ENCODE measurements at regions not wholly inside any gene's neighbourhood (a gene's known extent, or its start where the extent isn't known, plus 50 kb on each side); places are given as distances from the start of the nearest gene placed in this dataset.

DNA sequence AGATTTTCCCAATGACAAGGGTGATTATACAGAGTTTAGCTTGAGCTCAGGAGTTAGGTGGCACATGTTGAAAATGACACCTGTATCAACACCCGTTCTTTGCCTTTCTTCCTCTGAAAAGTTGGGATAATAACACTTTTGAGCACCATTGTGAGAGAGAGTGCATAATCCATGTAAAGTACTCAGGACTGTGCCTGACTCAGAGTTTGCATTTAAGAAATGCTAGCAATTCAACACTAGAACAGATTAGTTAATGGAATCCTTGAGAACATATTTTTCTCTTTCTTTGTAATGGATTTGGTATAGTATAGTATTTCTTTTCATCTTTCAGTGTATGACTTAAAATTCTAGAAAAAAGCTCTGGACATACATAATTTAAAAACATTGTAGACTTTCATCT, 449.2 kb downstream of the GJA1 start:
- no peak overlapping the region for H2BK12ac ChIP-seq (ENCODE audit: insufficient read length, low read depth, low read length)
- no peak overlapping the region for H4K8ac ChIP-seq (replicated peaks; ENCODE audit: insufficient read length, low read depth, low read length)
- no peak overlapping the region for H2AFZ ChIP-seq (ENCODE audit: low read length)
- no peak overlapping the region for H2BK20ac ChIP-seq (ENCODE audit: low read depth, low read length, poor library complexity, severe bottlenecking)
- Mint-ChIP-seq H3K36me3 (ENCODE audit: insufficient read depth in 1 of 3, low read depth in 3 of 3) (no peaks in the 10 kb centered on the region), H3K4me1 (peaks cover 7 to 32% of the 10 kb centered on the region in 2 experiments), H3K9me3 (0 out of 5 replicates have a peak, but pooled peaks cover 0 to 2% of the 10 kb centered on the region in 2 experiments), H3K4me3 (no peak overlapping the region), H3K27ac (0 out of 7 replicates have a peak overlapping the region, but pooled peaks of 1 of the 3 experiments have one; percentile 45), H3K27me3 (ENCODE audit: low read depth) (no peaks in the 10 kb centered on the region)
- no peak overlapping the region for H3K14ac ChIP-seq (ENCODE audit: insufficient read depth, low read length)
- DNase-seq = no peak
- no peak overlapping the region for H3T11ph ChIP-seq (ENCODE audit: low read length)
- H4K5ac ChIP-seq (ENCODE audit: insufficient read length, low read depth, low read length) = no peak overlapping the region
- no peak overlapping the region for H2AK5ac ChIP-seq (ENCODE audit: insufficient read length, low read length)
- no peak overlapping the region for H3K56ac ChIP-seq (ENCODE audit: insufficient read length, low read depth, low read length)
- TF ChIP-seq, protein P1, sequence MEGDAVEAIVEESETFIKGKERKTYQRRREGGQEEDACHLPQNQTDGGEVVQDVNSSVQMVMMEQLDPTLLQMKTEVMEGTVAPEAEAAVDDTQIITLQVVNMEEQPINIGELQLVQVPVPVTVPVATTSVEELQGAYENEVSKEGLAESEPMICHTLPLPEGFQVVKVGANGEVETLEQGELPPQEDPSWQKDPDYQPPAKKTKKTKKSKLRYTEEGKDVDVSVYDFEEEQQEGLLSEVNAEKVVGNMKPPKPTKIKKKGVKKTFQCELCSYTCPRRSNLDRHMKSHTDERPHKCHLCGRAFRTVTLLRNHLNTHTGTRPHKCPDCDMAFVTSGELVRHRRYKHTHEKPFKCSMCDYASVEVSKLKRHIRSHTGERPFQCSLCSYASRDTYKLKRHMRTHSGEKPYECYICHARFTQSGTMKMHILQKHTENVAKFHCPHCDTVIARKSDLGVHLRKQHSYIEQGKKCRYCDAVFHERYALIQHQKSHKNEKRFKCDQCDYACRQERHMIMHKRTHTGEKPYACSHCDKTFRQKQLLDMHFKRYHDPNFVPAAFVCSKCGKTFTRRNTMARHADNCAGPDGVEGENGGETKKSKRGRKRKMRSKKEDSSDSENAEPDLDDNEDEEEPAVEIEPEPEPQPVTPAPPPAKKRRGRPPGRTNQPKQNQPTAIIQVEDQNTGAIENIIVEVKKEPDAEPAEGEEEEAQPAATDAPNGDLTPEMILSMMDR (conservative IDR thresholded peaks at IDR 0.05) = no peak
- no peaks in the 10 kb centered on the region for H3K27me3 ChIP-seq (ENCODE audit: insufficient read depth, low read length)
- H3K27ac ChIP-seq (ENCODE audit: insufficient read length, low read depth, low read length) = no peak overlapping the region
- H2BK120ac ChIP-seq (ENCODE audit: low read depth, low read length, poor library complexity, severe bottlenecking) = no peak overlapping the region
- WGBS (ENCODE audit: extremely low coverage, insufficient read length, low lambda C conversion rate) = no CpG with 5 or more reads among the region's 1 CpG
- H3K23me2 ChIP-seq (ENCODE audit: insufficient read length, low read depth, low read length, poor library complexity, severe bottlenecking) = no peaks in the 10 kb centered on the region
- no peak overlapping the region for H3K23ac ChIP-seq (ENCODE audit: insufficient read length, low read depth, low read length)
- no peak overlapping the region for H3K4ac ChIP-seq (ENCODE audit: low read depth, low read length)
- no peaks in the 10 kb centered on the region for H4K20me1 ChIP-seq (ENCODE audit: control insufficient read depth, insufficient read depth, insufficient read length)
- no peaks in the 10 kb centered on the region for H3K79me1 ChIP-seq (ENCODE audit: insufficient read depth, low read depth, low read length, poor library complexity, severe bottlenecking)
- H4K91ac ChIP-seq (ENCODE audit: insufficient read length, low read depth, low read length) = no peak overlapping the region
- H3K4me2 ChIP-seq (ENCODE audit: insufficient read depth, insufficient read length, low read length) = no peak overlapping the region
- H2BK5ac ChIP-seq (ENCODE audit: insufficient read length, low read length) = no peak overlapping the region
- no peaks in the 10 kb centered on the region for H3K79me2 ChIP-seq (ENCODE audit: insufficient read depth, low read length)
- H3K9ac ChIP-seq (ENCODE audit: extremely low read depth, insufficient read length, low read length) = no peak overlapping the region
- H3K9me3 ChIP-seq (ENCODE audit: control insufficient read depth, low read depth, low read length) = no peaks in the 10 kb centered on the region
- H3K18ac ChIP-seq (ENCODE audit: insufficient read length, low read depth, low read length) = no peak overlapping the region
- no peak overlapping the region for H2BK15ac ChIP-seq (ENCODE audit: low read depth, low read length)
- no peaks in the 10 kb centered on the region; the same call in 1 of the 2 replicates for H3K4me1 ChIP-seq (ENCODE audit: insufficient read depth, low read length)

Data from H9 (cell line).